HCT116 (cell line): ENCODE measurements at regions not wholly inside any gene's neighbourhood (a gene's known extent, or its start where the extent isn't known, plus 50 kb on each side); places are given as distances from the start of the nearest gene placed in this dataset.

Experiments used
- ATF3 ChIP-seq: IDR thresholded peaks from 2 replicates; pipeline ENCODE4 v1.6.1; 2012
- CEBPB ChIP-seq: IDR thresholded peaks from 2 replicates; pipeline ENCODE4 v1.6.1; 2012; ENCODE audit warnings: low read depth
- CTCF ChIP-seq, 3 experiments: fragments of 200-600 bp in 1 of 3; sonication (generic) in 1 of 3; IDR thresholded peaks in 2 of 3; conservative IDR thresholded peaks in 1 of 3; 2 replicates each; pipeline ENCODE4 v1.5.1; 2012 to 2017; ENCODE audit warnings: low read depth in 2 of 3, low read length in 2 of 3, antibody characterized with exemption in 1 of 3, borderline replicate concordance in 1 of 3, control low read depth in 1 of 3, mild to moderate bottlenecking in 1 of 3, mixed read lengths in 1 of 3, mixed run types in 1 of 3, moderate library complexity in 1 of 3; ENCODE audit not compliant: insufficient read depth in 1 of 3
- EGR1 ChIP-seq: IDR thresholded peaks from 2 replicates; pipeline ENCODE4 v1.6.1; 2012; ENCODE audit warnings: low read depth
- EZH2 ChIP-seq: fragments of 200-600 bp; sonication (generic); IDR thresholded peaks from 2 replicates; pipeline ENCODE4 v1.6.1; 2017; ENCODE audit warnings: antibody characterized with exemption, mixed run types
- MAX ChIP-seq: IDR thresholded peaks from 2 replicates; pipeline ENCODE4 v1.6.1; 2012
- POLR2A ChIP-seq: IDR thresholded peaks from 2 replicates; pipeline ENCODE4 v1.7.0; 2011; ENCODE audit warnings: borderline replicate concordance; ENCODE audit not compliant: insufficient read depth, insufficient read length; ENCODE audit errors: extremely low read depth
- POLR2AphosphoS5 ChIP-seq: IDR thresholded peaks from 2 replicates; pipeline ENCODE4 v1.6.1; 2011; ENCODE audit warnings: mild to moderate bottlenecking, low read depth, low read length, moderate library complexity
- REST ChIP-seq: IDR thresholded peaks from 2 replicates; pipeline ENCODE4 v1.6.1; 2012; ENCODE audit warnings: low read depth
- SIN3A ChIP-seq: IDR thresholded peaks from 2 replicates; pipeline ENCODE4 v1.6.1; 2012; ENCODE audit warnings: low read depth
- SP1 ChIP-seq: IDR thresholded peaks from 2 replicates; pipeline ENCODE4 v1.6.1; 2012; ENCODE audit warnings: low read depth
- SRF ChIP-seq: IDR thresholded peaks from 2 replicates; pipeline ENCODE4 v1.6.1; 2012; ENCODE audit warnings: low read depth
- YY1 ChIP-seq: IDR thresholded peaks from 2 replicates; pipeline ENCODE4 v1.6.1; 2011; ENCODE audit warnings: low read length, low read depth, moderate library complexity, mild to moderate bottlenecking; ENCODE audit not compliant: insufficient replicate concordance; ENCODE audit errors: extremely low read depth
- ZNF274 ChIP-seq: fragments of 200-500 bp; sonication (Bioruptor generic); IDR thresholded peaks from 2 replicates; pipeline ENCODE4 v1.6.1; 2014; ENCODE audit warnings: mild to moderate bottlenecking, low read depth, low read length, inconsistent platforms

- TF ChIP-seq YY1 (no peak), CTCF (IDR thresholded peaks at IDR 0.05 in 2 of 3, conservative IDR thresholded peaks at IDR 0.05 in 1 of 3; ENCODE audit: borderline replicate concordance in 1 of 3, insufficient read depth in 1 of 3, low read depth in 2 of 3, low read length in 2 of 3) (no peak), REST (no peak), POLR2A (no peak), SP1 (no peak), SRF (no peak), MAX (no peak), EZH2 (no peak), CEBPB (no peak), ATF3 (no peak), SIN3A (no peak), ZNF274 (no peak), EGR1 (no peak), POLR2AphosphoS5 (no peak)
Measured at GRCh38 chr6:165805067-165805555, 142.1 kb upstream of the PDE10A start.
